DMS 273 treated with DMSO at 0.1 percent for 48 hours (cell line): ENCODE measurements at regions not wholly inside any gene's neighbourhood (a gene's known extent, or its start where the extent isn't known, plus 50 kb on each side); places are given as distances from the start of the nearest gene placed in this dataset.

Experiments used
- DNase-seq: peaks from one replicate; lab custom pipeline; 2025; lab: John Stamatoyannopoulos, UW

DNA sequence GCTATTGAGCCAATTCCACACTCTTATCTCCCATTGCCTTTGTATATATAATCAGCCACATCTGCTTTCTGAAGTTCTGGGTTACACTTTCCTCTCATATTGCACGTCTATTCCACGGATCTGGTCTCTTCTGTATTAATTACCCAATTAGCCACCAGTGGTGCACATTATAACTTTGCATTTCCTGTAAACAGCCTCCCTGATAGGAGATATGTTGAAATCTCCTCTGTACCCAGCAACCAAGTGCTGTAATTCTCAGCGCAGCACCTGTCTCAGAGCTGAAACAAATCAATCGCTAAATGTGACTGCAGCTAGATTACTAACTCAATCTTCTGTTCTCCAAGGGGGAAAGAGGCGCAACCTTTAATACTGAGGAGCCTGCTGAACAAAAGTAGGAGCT is 326.4 kb downstream of the SLITRK2 start:
- no peak for DNase-seq

DNA sequence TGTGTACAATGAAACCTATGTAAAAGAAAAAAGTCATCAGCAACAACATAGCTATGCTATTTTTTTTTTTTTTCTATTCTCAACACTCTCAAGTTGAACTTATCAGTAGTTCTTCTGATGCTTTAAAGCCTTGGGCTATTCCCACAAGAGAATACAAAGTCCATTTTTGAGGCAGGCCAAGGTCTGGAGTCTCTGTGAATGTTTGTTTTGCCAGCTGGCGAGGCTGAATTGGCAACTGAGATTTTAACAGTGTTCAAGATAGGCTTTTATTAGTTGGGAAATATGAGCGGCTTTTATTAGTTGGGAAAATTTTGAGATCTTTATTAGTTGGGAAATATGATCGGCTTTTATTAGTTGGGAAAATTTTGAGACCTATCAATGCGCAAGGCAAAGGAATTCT is 336.6 kb downstream of the SLITRK2 start:
- DNase-seq: no peak

DNA sequence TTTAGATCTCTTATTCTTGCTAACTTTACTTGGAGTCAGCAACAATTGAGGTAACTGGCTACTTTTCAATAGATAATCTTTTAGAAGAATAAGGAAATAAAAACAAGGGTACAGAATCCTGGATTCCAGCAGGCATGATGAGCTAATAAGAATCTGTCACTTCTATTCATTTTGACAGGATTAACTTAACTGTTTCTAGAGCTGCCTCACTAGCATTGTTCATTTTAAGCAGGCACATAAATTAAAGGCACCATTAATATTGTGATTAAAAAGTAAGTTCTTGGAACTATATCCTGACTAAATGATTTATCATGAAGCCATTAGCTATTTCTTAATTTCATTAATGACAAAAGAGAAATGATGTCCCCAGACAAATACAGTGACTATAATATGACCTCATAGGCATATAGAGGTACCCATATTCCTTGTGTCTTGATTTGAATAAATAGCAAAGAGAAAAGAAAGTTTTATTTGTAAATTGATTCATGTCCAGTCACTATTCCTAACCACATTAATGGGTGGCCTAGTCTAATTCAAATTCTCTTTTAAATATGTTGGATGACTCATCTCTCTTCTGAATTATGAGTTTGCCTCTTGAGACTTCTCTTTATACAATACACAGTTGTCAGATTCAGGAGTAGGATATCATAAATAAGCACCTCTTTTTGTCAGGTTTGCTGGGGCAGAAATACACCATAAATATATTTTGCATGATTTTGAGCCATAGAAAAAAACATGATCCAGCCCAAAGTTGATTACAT is 343.0 kb downstream of the SLITRK2 start:
- DNase-seq: no peak

GRCh38 chrX:146173742-146174141 is 356.1 kb downstream of the SLITRK2 start:
- no peak for DNase-seq

GRCh38 chrX:146181858-146182257 is 364.2 kb downstream of the SLITRK2 start:
- no peak for DNase-seq

DNA sequence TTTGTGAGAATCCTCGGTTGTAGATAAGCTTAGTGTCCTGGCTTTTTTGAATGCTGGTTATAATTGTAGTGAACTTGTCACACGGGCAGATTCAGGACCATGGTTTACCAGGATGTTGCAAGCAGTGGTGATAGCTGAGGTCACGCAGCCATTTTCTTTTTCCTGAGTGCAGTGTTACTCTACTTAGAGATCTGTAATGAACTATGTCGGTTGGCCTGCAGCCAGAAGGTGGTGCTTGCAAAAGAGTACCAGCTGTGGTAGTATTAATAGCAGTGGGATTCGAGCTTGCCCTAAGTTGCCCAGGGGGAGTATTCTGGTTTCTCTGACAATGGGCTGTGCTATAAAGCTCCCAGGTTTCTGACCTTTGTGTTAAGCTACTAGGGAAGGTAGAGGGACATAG is 368.9 kb downstream of the SLITRK2 start:
- peak; percentile 45 for DNase-seq

GRCh38 chrX:146189371-146189770 is 371.7 kb downstream of the SLITRK2 start:
- DNase-seq: no peak

DNA sequence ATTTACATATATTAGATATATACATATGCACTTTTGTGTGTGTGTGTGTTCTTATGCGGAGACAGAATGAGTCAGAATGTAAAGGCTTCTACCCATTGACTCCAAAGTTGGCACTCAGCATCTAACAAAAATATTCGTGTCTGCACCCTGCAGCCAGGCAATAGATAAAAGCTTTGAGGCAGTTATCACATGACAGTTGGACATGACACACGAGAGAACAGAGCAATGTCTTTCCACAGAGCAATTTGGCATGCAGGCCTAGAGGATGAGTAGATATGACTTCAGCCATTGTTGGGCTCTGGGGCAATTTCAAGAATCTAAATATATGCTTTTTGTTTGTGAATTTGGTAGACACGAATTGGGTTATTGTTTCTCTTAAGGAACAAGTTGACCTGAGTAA is 391.2 kb downstream of the SLITRK2 start:
- DNase-seq: no peak

GRCh38 chrX:146224442-146224841 is 406.8 kb downstream of the SLITRK2 start:
- peak; percentile 18 for DNase-seq

GRCh38 chrX:146238173-146238572 is 420.5 kb downstream of the SLITRK2 start:
- no peak for DNase-seq

- DNase-seq: no peak
These were observed 424.3 kb downstream of the SLITRK2 start for GRCh38 chrX:146241902-146242301.

- no peak for DNase-seq
These were observed 425.4 kb downstream of the SLITRK2 start for GRCh38 chrX:146243041-146243440.

DNA sequence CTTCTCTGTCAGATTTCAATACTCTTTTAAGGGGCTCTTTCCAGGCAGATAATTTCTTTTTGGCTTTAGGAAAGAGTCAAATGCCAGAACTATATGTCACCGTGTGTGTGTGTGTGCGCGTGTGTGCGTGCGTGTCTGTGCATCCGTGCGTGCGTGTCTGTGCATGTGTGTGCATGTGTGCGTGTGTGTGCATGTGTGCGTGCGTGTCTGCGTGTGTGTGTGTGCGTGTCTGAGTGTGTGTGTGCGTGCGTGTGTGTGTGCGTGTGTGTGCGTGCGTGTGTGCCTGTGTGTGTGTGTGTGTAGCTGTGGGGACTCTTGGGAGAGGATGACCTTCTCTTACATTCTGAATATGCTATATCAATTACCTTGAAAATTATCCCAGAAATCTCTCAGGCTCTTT is 441.6 kb downstream of the SLITRK2 start:
- DNase-seq: no peak

- peak; percentile 91 for DNase-seq
These were observed 447.2 kb downstream of the SLITRK2 start for GRCh38 chrX:146264763-146265375.

- DNase-seq: no peak
These were observed 460.8 kb downstream of the SLITRK2 start for GRCh38 chrX:146278381-146278780.
